Keratinocyte (primary cell): ENCODE measurements at regions not wholly inside any gene's neighbourhood (a gene's known extent, or its start where the extent isn't known, plus 50 kb on each side); places are given as distances from the start of the nearest gene placed in this dataset.

Experiments
- CTCF ChIP-seq, 3 experiments: IDR thresholded peaks in 1 of 3; conservative IDR thresholded peaks in 1 of 3; optimal IDR thresholded peaks in 1 of 3; 2 replicates in 2 of 3; 3 replicates in 1 of 3; pipeline versions ENCODE3 to v1.5.1; 2011; ENCODE audit warnings: low read length in 3 of 3, mild to moderate bottlenecking in 3 of 3, moderate library complexity in 2 of 3, control low read depth in 1 of 3, inconsistent platforms in 1 of 3; ENCODE audit not compliant: insufficient read depth in 2 of 3; ENCODE audit errors: extremely low read depth in 1 of 3
- EZH2 ChIP-seq: IDR thresholded peaks from one replicate; pipeline ENCODE4 v1.6.1; 2012; ENCODE audit warnings: inconsistent platforms, mild to moderate bottlenecking, low read length, moderate library complexity

DNA sequence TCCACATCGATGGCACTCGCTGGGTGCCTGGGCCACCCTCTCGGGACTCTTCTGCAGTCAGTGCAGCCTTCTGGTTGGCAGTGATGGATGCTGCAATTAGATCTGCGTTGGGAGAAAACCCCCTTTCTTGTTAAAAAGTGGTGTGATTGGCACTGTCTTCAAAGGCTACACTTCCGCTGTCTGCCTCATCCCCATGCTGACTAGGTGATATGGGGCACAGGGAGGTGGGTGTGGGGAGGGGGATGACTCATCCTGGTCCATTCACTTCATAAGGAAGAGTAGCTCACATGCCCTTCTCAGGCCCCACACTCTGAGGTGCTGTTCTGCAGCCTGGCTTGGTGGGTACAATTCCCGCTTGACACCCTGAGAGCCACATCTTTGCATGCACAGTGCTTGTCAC lies 77.4 kb downstream of the THNSL2 start:
- no peak for TF ChIP-seq CTCF (optimal IDR thresholded peaks at IDR 0.05 in 1 of 3, IDR thresholded peaks at IDR 0.05 in 1 of 3, conservative IDR thresholded peaks at IDR 0.05 in 1 of 3; ENCODE audit: extremely low read depth in 1 of 3, insufficient read depth in 2 of 3, low read length in 3 of 3)
- TF ChIP-seq EZH2, result no peak
